HEK293 (cell line): ENCODE measurements at regions not wholly inside any gene's neighbourhood (a gene's known extent, or its start where the extent isn't known, plus 50 kb on each side); places are given as distances from the start of the nearest gene placed in this dataset.

ENCODE experiments used
- ATF2 ChIP-seq: fragments of 450-650 bp; formaldehyde crosslinking; IDR thresholded peaks from 2 replicates; pipeline ENCODE4 v1.5.1; 2016; ENCODE audit warnings: missing biosample characterization, missing genetic modification characterization, low read depth
- CTCF ChIP-seq: fragments of 450-650 bp; formaldehyde crosslinking; IDR thresholded peaks from 2 replicates; pipeline ENCODE4 v1.5.1; 2016; ENCODE audit warnings: missing biosample characterization, missing genetic modification characterization
- ELK4 ChIP-seq: IDR thresholded peaks from 2 replicates; pipeline ENCODE4 v1.6.1; 2011; ENCODE audit warnings: mild to moderate bottlenecking, low read depth, low read length, borderline replicate concordance
- GLIS1 ChIP-seq: fragments of 450-650 bp; formaldehyde crosslinking; IDR thresholded peaks from 2 replicates; pipeline ENCODE4 v1.5.1; 2016; ENCODE audit warnings: missing biosample characterization, missing genetic modification characterization
- ZBTB11 ChIP-seq: fragments of 450-650 bp; formaldehyde crosslinking; conservative IDR thresholded peaks from 2 replicates; pipeline ENCODE4 v1.5.1; 2016; ENCODE audit warnings: low read depth, missing biosample characterization, missing genetic modification characterization
- ZBTB44 ChIP-seq: fragments of 450-650 bp; IDR thresholded peaks from 2 replicates; pipeline ENCODE4 v1.5.1; 2018; ENCODE audit warnings: missing biosample characterization, mild to moderate bottlenecking, missing genetic modification characterization
- ZFP41 ChIP-seq: fragments of 450-650 bp; formaldehyde crosslinking; IDR thresholded peaks from 2 replicates; pipeline ENCODE4 v1.5.1; 2016; ENCODE audit warnings: missing biosample characterization, missing genetic modification characterization, borderline replicate concordance
- ZNF184 ChIP-seq: fragments of 450-650 bp; IDR thresholded peaks from 2 replicates; pipeline ENCODE4 v1.5.1; 2018; ENCODE audit warnings: missing biosample characterization, mild to moderate bottlenecking, missing genetic modification characterization
- ZNF239 ChIP-seq: fragments of 450-650 bp; formaldehyde crosslinking; IDR thresholded peaks from 2 replicates; pipeline ENCODE4 v1.5.1; 2016; ENCODE audit warnings: missing biosample characterization, missing genetic modification characterization
- ZNF26 ChIP-seq: fragments of 450-650 bp; formaldehyde crosslinking; IDR thresholded peaks from 2 replicates; pipeline ENCODE4 v1.5.1; 2016; ENCODE audit warnings: missing biosample characterization, missing genetic modification characterization
- ZNF274 ChIP-seq, 2 experiments: fragments of 200-500 bp in 1 of 2; fragments of 450-650 bp in 1 of 2; sonication (Bioruptor generic) in 1 of 2; formaldehyde crosslinking in 1 of 2; IDR thresholded peaks; 2 replicates each; pipeline versions ENCODE4 v1.5.1 to v1.6.1; 2014 to 2016; ENCODE audit warnings: borderline replicate concordance in 1 of 2, inconsistent platforms in 1 of 2, low read length in 1 of 2, missing biosample characterization in 1 of 2, missing genetic modification characterization in 1 of 2

GRCh38 chr6:33936886-33937285 lies 133.1 kb upstream of the MLN start:
- TF ChIP-seq ZBTB44 (tag by site-specific recombination) (no peak), ELK4 (no peak), CTCF (no peak), ZNF26 (tag by site-specific recombination) (no peak), ZNF274 (IDR thresholded peaks at IDR 0.05; ENCODE audit: low read length) (no peak), ZNF274 (tag by site-specific recombination; IDR thresholded peaks at IDR 0.05; ENCODE audit: borderline replicate concordance) (no peak), ZBTB11 (no peak), ZFP41 (tag by site-specific recombination) (no peak), GLIS1 (tag by site-specific recombination) (no peak), ZNF184 (no peak), ATF2 (tag by site-specific recombination) (no peak), ZNF239 (tag by site-specific recombination) (no peak)
